Calu3 (cell line): ENCODE measurements at regions not wholly inside any gene's neighbourhood (a gene's known extent, or its start where the extent isn't known, plus 50 kb on each side); places are given as distances from the start of the nearest gene placed in this dataset.

Experiments
- BruUV-seq: library from RNA; stranded (reverse); fragments of 400-500 nt; replicated peaks from 2 replicates; lab custom pipeline; 2021; lab: Mats Ljungman, UMichigan
- CTCF ChIA-PET: fragments of 300-600 bp; sonication (Branson Sonifier 250); formaldehyde crosslinking; loops from one replicate; lab custom pipeline; 2022; ENCODE audit warnings: antibody characterized with exemption; lab: Charles Lee
- DNase-seq: peaks from one replicate; pipeline ENCODE4 v3.0.0; 2022
- H3K27ac Mint-ChIP-seq: one replicate; pipeline ENCODE4 v1.8.0; 2022; ENCODE audit warnings: mixed read lengths; ENCODE audit not compliant: unreplicated experiment
- H3K27me3 Mint-ChIP-seq: one replicate; pipeline ENCODE4 v1.8.0; 2022; ENCODE audit warnings: mixed read lengths; ENCODE audit not compliant: unreplicated experiment
- H3K36me3 Mint-ChIP-seq: one replicate; pipeline ENCODE4 v1.8.0; 2022; ENCODE audit warnings: mild to moderate bottlenecking, moderate library complexity, mixed read lengths; ENCODE audit not compliant: insufficient read depth, unreplicated experiment
- H3K4me1 Mint-ChIP-seq: one replicate; pipeline ENCODE4 v1.8.0; 2022; ENCODE audit warnings: mild to moderate bottlenecking, low read depth, mixed read lengths; ENCODE audit not compliant: unreplicated experiment
- H3K4me3 Mint-ChIP-seq: one replicate; pipeline ENCODE4 v1.8.0; 2022; ENCODE audit warnings: mild to moderate bottlenecking, low read depth, moderate library complexity, mixed read lengths; ENCODE audit not compliant: unreplicated experiment
- H3K9me3 Mint-ChIP-seq: one replicate; pipeline ENCODE4 v1.8.0; 2022; ENCODE audit warnings: low read depth, mixed read lengths; ENCODE audit not compliant: unreplicated experiment
- CTCF ChIP-seq: fragments of 200-600 bp; IDR thresholded peaks from one replicate; pipeline ENCODE4 v1.8.0; 2022; ENCODE audit warnings: antibody characterized with exemption; ENCODE audit not compliant: unreplicated experiment
- intact Hi-C: fragments of 100-400 bp; cut with micrococcal nuclease; formaldehyde crosslinking; loops from one replicate; pipeline ENCODE4 v1.10.0; 2022; ENCODE audit not compliant: unreplicated experiment

GRCh38 chr4:138063581-138063980 lies 178.6 kb downstream of the SLC7A11 start:
- H3K4me3 Mint-ChIP-seq = no peak overlapping the region
- no peak for DNase-seq
- CTCF ChIA-PET = no interaction called here
- H3K36me3 Mint-ChIP-seq = no peaks in the 10 kb centered on the region
- H3K27ac Mint-ChIP-seq = no peak overlapping the region
- H3K4me1 Mint-ChIP-seq = no peaks in the 10 kb centered on the region
- BruUV-seq = no TSS peak
- TF ChIP-seq CTCF = no peak
- intact Hi-C loops = no loop called here
- H3K9me3 Mint-ChIP-seq = peaks cover 3% of the 10 kb centered on the region
- no peaks in the 10 kb centered on the region for H3K27me3 Mint-ChIP-seq

- no TSS peak for BruUV-seq
- Mint-ChIP-seq H3K4me1 (no peaks in the 10 kb centered on the region), H3K27me3 (no peaks in the 10 kb centered on the region), H3K36me3 (no peaks in the 10 kb centered on the region), H3K9me3 (peaks cover 7% of the 10 kb centered on the region), H3K27ac (no peak overlapping the region), H3K4me3 (no peak overlapping the region)
- DNase-seq = no peak
- intact Hi-C loops = no loop called here
- CTCF ChIA-PET = no interaction called here
- no peak for TF ChIP-seq CTCF
Measured at GRCh38 chr4:138062929-138063328, 179.2 kb downstream of the SLC7A11 start.

- DNase-seq = no peak
- no peak for TF ChIP-seq CTCF
- H3K4me1 Mint-ChIP-seq = peaks cover 39% of the 10 kb centered on the region
- H3K9me3 Mint-ChIP-seq = peaks cover 7% of the 10 kb centered on the region
- CTCF ChIA-PET = no interaction called here
- BruUV-seq = no TSS peak
- H3K27ac Mint-ChIP-seq = peak overlapping the region; percentile 68
- H3K27me3 Mint-ChIP-seq = no peaks in the 10 kb centered on the region
- H3K4me3 Mint-ChIP-seq = no peak overlapping the region
- no peaks in the 10 kb centered on the region for H3K36me3 Mint-ChIP-seq
- intact Hi-C loops = no loop called here
Measured at GRCh38 chr4:138056541-138056940, 185.6 kb downstream of the SLC7A11 start.

GRCh38 chr4:138055890-138056289 lies 186.3 kb downstream of the SLC7A11 start:
- no TSS peak for BruUV-seq
- no peak for DNase-seq
- peak overlapping the region; percentile 68 for H3K27ac Mint-ChIP-seq
- intact Hi-C loops = no loop called here
- no peaks in the 10 kb centered on the region for H3K36me3 Mint-ChIP-seq
- no peaks in the 10 kb centered on the region for H3K27me3 Mint-ChIP-seq
- peaks cover 7% of the 10 kb centered on the region for H3K9me3 Mint-ChIP-seq
- peaks cover 39% of the 10 kb centered on the region for H3K4me1 Mint-ChIP-seq
- CTCF ChIA-PET = interaction anchor here (0.6 kb wide), 1 partner anchor 962 kb away, joined by 7 read pairs; no protein-coding TSS in a partner anchor
- no peak overlapping the region for H3K4me3 Mint-ChIP-seq
- TF ChIP-seq CTCF = no peak
